HPDE6-E6E7 (cell line): ENCODE measurements at regions not wholly inside any gene's neighbourhood (a gene's known extent, or its start where the extent isn't known, plus 50 kb on each side); places are given as distances from the start of the nearest gene placed in this dataset.

Experiments used
- DNase-seq: peaks from one replicate; pipeline ENCODE4 v3.0.0; 2011; ENCODE audit warnings: missing footprints; ENCODE audit errors: extremely low spot score

GRCh38 chr2:74760875-74761630 lies 72.9 kb upstream of the HK2 start:
- DNase-seq: no peak

DNA sequence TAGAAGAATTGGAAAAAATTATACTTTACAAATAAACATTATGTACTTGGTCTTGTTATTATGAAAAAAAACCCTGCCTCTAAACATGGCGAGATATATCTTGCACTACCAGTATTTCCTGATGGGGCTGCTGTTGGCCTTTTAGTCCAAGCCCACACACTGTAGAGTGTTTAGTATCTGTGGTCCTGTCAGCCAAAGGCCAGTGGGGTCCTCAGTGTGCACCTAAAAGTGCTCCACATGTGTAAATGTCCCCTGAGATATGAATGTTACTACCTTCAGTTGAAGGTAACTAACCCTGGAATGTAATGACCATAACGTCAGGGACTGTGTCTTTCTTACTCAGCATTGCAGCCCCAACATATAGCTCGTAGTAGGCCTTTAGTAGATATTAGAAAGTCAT lies 71.1 kb upstream of the HK2 start:
- DNase-seq: no peak

GRCh38 chr2:74763962-74764428 lies 69.9 kb upstream of the HK2 start:
- no peak for DNase-seq

GRCh38 chr2:74764429-74765272 lies 69.3 kb upstream of the HK2 start:
- no peak for DNase-seq

- DNase-seq: no peak
Measured at GRCh38 chr2:74766780-74767179, 67.1 kb upstream of the HK2 start.

DNA sequence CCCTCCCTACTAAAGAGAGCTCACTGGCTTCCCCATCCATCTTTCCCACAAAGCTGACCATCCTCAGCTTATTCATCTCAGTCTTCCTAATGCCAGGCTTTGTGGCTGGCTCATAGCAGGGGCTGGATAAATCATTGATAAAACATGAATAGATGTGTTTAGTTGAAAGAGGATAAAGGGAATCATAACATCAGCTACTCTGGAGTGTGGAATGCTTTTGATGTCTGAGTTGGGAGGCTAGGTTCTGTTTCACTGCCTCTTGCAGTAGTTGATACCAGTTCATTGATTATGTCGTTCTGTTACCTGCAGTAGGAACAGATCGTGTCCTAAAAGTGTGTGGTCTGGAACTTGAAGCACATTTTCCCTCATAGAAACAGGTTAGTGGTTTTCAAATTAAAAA lies 66.3 kb upstream of the HK2 start:
- no peak for DNase-seq

DNA sequence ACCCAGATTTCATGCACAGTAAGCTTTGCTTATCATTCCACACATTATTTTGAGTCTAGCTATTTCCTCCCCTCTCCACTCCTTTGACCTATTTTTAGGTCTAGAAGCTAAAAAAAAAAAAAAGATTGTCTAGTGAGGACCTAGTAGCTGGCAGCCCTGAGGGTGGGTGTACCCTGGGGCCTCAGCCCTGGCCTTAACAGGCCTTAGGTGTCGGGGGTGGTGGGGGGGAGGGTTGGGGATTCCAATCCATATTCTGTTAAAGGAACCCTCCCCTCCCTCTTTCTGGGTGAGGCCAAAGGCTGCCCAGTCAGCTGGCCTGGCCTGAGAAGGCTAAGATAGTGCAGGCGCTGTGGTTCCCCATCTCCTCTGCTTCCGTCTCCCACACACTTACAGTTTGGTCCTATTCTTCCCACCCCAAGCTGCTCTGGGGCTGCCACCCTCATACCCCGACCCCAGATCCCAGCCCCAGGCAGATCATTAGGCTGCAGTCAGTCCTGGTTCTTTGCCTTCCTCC lies 65.5 kb upstream of the HK2 start:
- no peak for DNase-seq

DNA sequence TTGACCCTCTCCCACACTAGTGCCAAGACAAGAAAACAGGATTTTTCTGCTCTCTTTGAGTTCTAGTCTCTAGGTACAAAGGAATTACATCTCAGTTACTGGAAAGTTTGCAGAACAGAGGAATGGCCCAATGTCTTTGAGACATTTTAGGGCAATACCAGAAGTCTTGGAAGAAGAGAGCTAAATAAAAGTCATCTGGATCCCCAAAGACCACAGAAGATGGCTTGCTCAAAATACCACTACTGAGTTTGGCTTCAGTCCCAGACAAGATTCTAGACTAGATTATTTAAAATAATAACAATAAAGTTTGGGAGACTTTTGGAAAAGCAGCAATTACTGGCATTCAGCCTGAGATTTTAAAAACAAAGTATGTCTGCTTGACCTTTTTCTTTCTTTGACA lies 61.9 kb upstream of the HK2 start:
- no peak for DNase-seq

DNA sequence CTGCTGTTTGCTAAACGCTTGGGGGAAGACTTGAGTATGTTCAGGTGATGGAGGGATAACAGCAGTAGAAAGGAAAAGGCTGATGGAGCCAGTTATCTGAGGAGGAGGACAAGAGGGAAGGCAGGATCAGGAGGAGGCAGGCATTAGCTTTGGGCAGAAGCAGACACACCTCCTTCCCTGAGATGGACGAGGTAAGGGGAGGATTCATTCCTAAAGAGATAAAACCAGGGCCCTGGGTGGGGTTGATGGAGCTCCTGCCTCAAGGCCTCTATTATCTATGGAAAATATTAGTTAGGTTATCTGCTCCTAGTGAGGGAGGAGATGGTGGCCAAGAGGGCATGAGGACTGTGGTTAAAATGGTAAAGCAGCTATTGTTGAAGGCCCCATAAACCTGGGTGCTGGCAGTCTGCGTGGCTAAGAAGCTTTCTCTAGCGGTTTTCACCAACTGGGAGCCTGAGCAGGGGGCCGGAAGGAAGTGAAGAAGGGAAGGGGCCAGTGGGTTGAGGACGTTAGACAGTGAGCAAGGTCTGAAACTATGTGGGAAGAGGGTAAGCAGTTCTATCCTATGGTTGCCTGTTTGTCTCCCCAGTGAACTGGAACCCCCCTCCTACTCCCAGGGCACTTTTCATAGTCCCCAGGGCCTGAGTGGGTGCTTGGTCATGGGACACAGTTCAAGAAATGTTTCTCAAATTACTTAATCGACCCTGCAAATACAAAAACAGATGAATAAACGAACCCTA lies 56.6 kb upstream of the HK2 start:
- no peak for DNase-seq

DNA sequence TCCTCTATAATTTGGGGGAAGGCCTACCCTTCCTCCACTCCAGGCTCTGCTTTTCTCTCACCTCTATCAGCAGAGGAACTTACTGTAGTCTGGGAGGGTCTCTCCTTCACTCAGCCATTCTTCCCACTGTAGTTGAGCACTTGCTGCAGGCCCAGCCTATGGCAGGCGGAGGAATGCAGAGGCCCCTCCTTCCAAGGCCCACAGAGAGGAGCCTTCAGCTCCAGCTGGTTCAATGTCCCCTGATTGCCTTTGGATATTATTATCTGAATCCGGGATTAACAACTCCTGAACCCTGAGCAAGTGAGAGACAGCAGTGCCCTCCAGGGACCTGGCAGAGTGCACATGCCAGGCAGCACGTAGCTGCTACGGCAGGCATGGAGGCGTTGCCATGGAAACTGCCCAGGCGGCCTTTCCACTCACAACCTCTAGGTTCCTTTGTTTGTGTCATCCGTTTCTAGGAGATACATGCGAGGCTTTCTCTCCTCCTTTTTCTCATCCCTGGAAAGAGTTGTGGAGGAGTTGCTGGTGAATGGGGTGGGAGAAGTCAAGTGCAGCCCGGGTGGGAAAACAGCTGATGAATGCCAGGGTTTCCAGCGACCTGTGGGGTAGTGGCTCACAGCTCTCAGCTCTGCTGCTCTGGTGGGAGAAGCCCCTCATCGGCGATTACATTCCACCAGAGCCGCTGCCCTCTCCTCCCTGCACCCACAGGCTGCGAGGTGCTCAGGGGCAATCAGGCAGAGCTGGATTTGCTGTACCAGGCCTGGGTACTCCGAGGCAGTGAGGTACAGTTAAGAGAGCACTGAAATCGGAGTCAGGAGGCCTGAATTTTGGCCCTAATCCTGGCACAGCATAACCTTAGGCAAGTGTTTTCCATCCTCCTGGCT lies 55.3 kb upstream of the HK2 start:
- no peak for DNase-seq

DNA sequence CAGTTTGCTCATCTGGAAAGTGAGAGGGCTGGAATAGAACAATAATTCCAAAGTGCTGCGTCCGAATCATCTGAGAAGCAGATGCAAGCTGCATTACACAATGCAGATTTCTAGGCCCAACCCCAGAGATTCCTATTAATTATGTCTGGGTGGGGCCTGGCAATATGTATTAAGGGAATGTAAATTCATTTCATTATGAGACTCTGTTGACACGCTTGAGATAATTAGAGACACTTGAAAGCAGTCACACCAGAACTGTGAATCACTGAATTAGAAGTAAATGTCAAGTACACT lies 54.7 kb upstream of the HK2 start:
- no peak for DNase-seq

DNA sequence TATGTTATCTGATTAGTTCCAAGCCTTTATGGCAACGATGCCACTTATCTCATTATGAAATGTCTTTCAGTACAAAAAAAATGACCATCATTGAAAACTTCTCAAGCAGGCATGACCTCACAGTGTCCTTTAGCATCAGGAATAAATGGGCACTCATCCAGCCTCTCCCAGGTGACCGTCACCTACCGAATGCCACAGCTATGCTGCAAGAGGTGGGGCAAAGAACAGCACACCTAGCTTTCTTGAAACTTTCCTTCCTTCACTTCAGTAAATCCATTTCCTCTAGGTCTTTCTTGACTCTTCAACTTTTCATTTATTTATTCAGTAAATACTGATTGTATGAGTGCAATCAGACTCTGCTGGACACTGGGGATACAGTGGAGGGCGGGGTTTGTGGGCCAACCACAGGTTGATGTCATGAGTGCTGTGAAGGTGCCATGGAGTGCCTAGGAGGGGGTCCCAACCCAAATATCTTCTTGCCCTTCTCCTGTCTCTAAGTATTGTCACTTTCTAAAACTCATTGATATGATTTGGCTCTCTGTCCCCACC lies 54.3 kb upstream of the HK2 start:
- no peak for DNase-seq
